ENCODE measurements at regions not wholly inside any gene's neighbourhood (a gene's known extent, or its start where the extent isn't known, plus 50 kb on each side); places are given as distances from the start of the nearest gene placed in this dataset.

DNA sequence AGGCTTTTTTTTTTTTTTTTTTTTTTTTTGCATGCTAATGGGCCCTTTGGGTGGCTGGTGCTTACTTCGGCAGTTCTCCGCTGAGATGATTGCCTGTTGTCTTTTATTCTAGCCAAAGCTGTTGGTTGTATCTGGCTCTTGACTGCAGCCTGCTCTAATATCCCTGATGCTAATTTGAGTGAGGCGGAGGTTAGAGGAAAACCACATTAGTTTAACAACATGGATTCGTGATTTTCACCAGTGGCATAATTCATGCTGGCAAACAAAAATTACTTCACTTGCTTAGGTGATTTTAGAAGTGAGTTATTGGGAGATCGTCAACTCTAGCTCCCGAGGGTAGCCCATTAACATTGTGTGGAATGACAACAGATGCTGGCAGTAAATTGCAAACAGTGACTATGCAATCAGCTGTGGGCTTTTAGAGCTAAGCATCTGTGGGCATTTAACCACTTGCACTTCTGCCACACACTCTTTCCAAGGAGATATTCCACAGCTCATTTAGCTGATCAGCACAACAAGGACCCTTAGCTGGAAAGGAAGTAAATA is 97.6 kb upstream of the ZDHHC17 start:
- TF ChIP-seq CTCF (IDR thresholded peaks at IDR 0.05) = no peak
- TF ChIP-seq POLR2AphosphoS5 (IDR thresholded peaks at IDR 0.05) = no peak
